Suprapubic skin (tissue), 3 donors: ENCODE measurements at regions not wholly inside any gene's neighbourhood (a gene's known extent, or its start where the extent isn't known, plus 50 kb on each side); places are given as distances from the start of the nearest gene placed in this dataset.

Source experiments
- POLR2AphosphoS5 ChIP-seq, 3 donors: sonication (generic); formaldehyde crosslinking; IDR thresholded peaks; one replicate each; pipeline ENCODE4 v1.6.1; 2017; ENCODE audit warnings: antibody characterized with exemption in 3 of 3
- TF ChIP-seq, protein P1 (sequence below), 2 donors: fragments of 200-600 bp in 1 of 2; fragments of 450-650 bp in 1 of 2; sonication (generic) in 1 of 2; IDR thresholded peaks; one replicate each; pipeline ENCODE4 v1.5.1; 2016 to 2019; ENCODE audit warnings: antibody characterized with exemption in 2 of 2, mild to moderate bottlenecking in 1 of 2, moderate library complexity in 1 of 2

- TF ChIP-seq, protein P1, sequence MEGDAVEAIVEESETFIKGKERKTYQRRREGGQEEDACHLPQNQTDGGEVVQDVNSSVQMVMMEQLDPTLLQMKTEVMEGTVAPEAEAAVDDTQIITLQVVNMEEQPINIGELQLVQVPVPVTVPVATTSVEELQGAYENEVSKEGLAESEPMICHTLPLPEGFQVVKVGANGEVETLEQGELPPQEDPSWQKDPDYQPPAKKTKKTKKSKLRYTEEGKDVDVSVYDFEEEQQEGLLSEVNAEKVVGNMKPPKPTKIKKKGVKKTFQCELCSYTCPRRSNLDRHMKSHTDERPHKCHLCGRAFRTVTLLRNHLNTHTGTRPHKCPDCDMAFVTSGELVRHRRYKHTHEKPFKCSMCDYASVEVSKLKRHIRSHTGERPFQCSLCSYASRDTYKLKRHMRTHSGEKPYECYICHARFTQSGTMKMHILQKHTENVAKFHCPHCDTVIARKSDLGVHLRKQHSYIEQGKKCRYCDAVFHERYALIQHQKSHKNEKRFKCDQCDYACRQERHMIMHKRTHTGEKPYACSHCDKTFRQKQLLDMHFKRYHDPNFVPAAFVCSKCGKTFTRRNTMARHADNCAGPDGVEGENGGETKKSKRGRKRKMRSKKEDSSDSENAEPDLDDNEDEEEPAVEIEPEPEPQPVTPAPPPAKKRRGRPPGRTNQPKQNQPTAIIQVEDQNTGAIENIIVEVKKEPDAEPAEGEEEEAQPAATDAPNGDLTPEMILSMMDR (IDR thresholded peaks at IDR 0.05): no peak
- no peak for TF ChIP-seq POLR2AphosphoS5 (IDR thresholded peaks at IDR 0.05)
Measured at GRCh38 chr13:80778297-80778696, 437.4 kb upstream of the SPRY2 start.
